Retinal pigment epithelial cell (primary cell): ENCODE measurements at regions not wholly inside any gene's neighbourhood (a gene's known extent, or its start where the extent isn't known, plus 50 kb on each side); places are given as distances from the start of the nearest gene placed in this dataset.
"Not testable (repeated sequence)": the region's sequence is repeated elsewhere in the genome, so short reads cannot be mapped to it uniquely, and the experiment has no call there.

Experiments used
- DNase-seq: peaks from one replicate; pipeline ENCODE4 v3.0.0-alpha.2; 2010; ENCODE audit warnings: low read depth
- H3K4me3 ChIP-seq: 2 replicates; pipeline ENCODE4 v1.5.1; 2011; ENCODE audit warnings: mild to moderate bottlenecking, low read length, control low read depth, moderate library complexity
- TF ChIP-seq, protein P1 (sequence below): conservative IDR thresholded peaks from 2 replicates; pipeline ENCODE4 v1.5.1; 2011; ENCODE audit warnings: low read depth, low read length, control low read depth, inconsistent platforms

DNA sequence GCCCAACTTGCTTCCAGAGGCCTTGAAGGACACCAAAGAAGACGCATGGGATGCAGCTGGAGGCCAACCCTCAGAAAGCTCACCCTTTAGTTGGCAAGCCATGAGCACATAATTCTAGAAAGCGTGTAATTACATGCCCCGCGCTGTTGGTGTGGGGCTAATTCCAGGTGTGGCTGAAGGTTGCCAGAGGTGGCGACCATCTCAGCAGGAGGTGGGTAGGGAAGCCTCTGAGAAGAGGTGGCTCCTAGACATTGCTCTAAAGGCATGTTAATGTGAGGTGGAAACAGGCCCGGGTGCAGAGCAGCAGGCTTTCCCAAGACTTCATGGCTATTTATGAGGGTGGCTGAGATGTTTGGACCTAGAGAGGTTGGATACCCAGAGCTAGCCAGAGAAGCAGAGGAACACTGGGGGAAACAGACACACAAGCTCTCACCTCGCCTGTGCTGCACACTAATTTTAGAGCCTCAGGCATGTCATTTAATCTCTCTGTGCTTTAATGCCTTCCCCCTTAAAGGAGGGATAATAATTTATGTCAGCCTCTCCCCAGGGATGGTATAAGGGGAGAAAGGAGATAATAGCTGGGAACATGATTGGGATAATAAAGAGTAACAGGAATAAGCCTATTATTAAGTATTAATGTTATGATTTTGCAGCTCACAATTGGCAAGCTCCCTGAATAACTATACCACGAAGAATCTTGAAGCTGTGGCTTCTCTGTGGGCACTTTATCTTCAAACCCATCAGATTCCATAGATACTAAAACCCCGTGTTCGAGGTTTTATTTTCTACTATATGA, 60.0 kb upstream of the HELT start:
- no peak overlapping the region for H3K4me3 ChIP-seq
- TF ChIP-seq, protein P1, sequence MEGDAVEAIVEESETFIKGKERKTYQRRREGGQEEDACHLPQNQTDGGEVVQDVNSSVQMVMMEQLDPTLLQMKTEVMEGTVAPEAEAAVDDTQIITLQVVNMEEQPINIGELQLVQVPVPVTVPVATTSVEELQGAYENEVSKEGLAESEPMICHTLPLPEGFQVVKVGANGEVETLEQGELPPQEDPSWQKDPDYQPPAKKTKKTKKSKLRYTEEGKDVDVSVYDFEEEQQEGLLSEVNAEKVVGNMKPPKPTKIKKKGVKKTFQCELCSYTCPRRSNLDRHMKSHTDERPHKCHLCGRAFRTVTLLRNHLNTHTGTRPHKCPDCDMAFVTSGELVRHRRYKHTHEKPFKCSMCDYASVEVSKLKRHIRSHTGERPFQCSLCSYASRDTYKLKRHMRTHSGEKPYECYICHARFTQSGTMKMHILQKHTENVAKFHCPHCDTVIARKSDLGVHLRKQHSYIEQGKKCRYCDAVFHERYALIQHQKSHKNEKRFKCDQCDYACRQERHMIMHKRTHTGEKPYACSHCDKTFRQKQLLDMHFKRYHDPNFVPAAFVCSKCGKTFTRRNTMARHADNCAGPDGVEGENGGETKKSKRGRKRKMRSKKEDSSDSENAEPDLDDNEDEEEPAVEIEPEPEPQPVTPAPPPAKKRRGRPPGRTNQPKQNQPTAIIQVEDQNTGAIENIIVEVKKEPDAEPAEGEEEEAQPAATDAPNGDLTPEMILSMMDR = no peak
- DNase-seq = no peak

DNA sequence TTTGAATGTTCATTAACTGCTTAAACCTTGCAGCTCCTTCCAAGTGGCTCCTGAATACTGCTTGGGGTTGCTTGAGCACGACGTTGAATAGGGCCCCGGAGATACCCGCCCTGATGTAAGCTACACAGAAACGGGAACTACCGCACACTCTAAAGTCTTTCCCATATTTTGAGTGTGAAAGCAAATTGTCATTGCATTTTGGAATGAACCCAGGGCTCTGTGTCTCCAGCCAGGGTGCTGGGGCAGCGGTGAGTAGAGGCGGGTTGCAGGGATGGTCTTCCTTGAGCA, 59.4 kb upstream of the HELT start:
- H3K4me3 ChIP-seq = no peak overlapping the region
- no peak for DNase-seq
- TF ChIP-seq, protein P1 = no peak

DNA sequence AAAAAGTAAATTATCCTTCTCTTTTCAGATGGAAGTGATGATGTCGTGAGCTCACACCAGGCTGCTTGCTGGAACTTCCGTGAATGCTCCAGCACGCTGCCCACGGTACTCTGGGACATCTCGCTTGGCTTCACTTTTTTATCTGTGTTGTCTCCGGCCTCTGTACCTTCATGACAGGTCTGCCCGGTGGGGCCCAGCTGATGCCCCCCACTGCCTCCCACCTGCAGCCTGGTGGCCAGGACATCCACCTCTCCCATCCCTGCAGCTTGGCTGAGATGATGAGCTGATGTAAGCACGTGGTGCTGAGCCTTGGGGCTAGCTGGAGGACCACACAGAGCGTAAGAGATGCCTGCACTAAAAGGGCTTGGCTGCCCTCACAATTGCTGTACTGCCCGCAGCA, 59.0 kb upstream of the HELT start:
- no peak for DNase-seq
- TF ChIP-seq, protein P1 = no peak
- no peak overlapping the region for H3K4me3 ChIP-seq

DNA sequence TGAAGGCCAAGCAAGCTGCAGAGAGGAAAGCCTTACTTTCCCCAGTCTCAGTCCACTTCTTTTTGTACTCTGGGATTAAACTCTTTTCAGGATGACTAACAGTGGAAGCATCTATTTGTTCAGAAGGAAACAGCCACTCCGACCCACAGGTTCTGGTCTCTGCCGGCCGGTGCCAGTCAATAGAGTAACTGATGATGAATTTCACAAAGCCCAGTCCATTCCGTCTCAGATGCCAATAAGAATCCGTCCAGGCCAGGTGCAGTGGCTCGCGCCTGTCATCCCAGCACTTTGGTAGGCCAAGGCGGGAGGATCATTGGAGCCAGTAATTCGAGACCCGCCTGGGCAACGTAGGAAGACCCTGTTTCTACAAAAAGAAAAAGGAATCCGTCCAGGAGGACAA, 58.5 kb upstream of the HELT start:
- no peak overlapping the region for H3K4me3 ChIP-seq
- TF ChIP-seq, protein P1 = no peak
- no peak for DNase-seq

DNA sequence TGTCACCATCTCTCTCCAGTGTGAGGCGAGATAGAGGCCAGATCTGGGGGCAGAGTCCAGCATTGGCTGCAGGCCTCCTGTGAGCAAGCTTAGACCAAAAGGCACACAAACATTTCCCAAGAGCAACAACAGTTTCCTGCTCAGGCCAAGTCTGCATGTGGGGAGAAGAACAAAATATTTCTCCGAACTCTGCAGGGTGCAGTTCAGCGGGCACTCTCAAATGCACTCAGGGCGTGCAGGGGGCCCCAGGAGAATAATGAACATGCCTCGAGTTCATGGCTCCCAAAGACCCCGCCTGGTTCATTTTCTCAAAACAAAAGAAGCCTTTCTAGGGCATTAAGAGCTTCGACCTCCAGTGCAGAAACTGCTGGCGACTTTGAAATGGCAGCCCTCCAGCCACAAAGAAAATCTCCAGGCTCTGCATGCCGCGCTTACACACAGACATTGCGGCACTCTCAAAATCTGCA, 57.8 kb upstream of the HELT start:
- DNase-seq = no peak
- no peak overlapping the region for H3K4me3 ChIP-seq
- TF ChIP-seq, protein P1 = no peak

DNA sequence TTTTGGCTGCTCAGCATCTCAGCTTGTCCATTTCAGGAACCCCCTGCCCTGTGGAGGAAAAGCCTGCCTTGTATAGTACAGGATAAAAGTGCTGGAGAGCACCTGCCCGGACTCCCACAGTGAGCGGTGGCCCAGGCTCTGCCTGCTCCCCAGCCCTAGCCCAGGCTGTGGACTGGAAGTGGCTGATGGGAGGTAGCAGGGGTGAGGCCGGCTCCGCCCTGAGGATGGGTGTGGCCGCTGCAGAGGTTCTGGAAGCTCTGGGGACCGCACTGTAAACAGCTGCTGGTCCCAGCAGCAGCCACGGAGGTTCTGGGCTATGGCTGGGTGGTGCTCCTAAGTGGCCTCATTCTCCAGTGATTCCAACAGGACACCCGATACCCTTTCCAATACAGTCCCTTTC, 56.6 kb upstream of the HELT start:
- H3K4me3 ChIP-seq = no peak overlapping the region
- no peak for DNase-seq
- TF ChIP-seq, protein P1 = no peak

DNA sequence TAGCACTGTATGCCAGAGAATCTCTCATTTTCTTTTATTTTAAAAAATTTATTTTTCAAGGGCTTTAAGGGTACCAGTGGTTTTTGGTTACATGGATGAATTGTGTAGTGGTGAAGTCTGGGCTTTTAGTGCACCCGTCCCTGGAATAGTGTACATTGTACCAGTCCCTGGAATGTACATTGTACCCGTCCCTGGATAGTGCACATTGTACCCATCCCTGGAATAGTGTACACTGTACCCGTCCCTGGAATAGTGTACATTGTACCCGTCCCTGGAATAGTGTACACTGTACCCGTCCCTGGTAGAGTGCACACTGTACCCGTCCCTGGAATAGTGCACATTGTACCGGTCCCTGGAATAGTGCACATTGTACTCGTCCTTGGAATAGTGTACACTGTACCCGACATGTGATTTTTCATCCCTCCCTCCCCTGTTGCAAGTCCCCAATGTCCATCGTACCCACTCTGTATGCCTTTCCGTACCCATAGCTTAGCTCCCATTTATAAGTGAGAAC, 56.1 kb upstream of the HELT start:
- H3K4me3 ChIP-seq = no peak overlapping the region
- DNase-seq = no peak
- TF ChIP-seq, protein P1 = no peak

DNA sequence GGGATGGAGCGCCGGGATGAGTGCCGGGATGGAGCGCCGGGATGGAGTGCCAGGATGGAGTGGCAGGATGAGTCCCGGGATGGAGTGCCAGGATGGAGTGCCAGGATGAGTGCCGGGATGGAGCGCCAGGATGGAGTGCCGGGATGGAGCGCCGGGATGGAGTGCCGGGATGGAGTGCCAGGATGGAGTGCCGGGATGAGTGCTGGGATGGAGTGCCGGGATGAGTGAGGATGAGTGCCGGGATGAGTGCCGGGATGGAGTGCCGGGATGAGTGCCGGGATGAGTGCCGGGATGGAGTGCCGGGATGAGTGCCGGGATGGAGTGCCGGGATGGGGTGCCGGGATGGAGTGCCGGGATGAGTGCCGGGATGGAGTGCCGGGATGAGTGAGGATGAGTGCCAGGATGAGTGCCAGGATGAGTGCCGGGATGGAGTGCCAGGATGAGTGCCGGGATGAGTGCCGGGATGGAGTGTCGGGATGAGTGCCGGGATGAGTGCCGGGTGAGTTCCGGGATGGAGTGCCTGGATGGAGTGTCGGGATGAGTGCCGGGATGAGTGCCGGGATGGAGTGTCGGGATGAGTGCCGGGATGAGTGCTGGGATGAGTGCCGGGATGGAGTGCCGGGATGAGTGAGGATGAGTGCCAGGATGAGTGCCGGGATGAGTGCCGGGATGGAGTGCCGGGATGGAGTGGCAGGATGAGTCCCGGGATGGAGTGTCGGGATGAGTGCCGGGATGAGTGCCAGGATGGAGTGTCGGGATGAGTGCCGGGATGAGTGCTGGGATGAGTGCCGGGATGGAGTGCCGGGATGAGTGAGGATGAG, 52.9 kb upstream of the HELT start:
- not testable (repeated sequence) for DNase-seq, H3K4me3 ChIP-seq

DNA sequence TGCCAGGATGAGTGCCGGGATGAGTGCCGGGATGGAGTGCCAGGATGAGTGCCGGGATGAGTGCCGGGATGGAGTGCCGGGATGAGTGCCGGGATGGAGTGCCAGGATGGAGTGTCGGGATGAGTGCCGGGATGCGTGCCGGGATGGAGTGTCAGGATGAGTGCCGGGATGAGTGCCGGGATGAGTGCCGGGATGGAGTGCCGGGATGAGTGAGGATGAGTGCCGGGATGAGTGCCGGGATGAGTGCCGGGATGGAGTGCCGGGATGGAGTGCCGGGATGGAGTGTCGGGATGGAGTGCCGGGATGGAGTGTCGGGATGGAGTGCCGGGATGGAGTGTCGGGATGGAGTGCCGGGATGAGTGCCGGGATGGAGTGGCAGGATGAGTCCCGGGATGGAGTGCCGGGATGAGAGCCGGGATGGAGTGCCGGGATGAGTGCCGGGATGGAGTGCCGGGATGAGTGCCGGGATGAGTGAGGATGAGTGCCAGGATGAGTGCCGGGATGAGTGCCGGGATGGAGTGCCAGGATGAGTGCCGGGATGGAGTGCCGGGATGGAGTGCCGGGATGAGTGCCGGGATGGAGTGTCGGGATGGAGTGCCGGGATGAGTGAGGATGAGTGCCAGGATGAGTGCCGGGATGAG, 52.1 kb upstream of the HELT start:
- not testable (repeated sequence) for H3K4me3 ChIP-seq, DNase-seq
